Liver (tissue), 3 donors: ENCODE measurements at regions not wholly inside any gene's neighbourhood (a gene's known extent, or its start where the extent isn't known, plus 50 kb on each side); places are given as distances from the start of the nearest gene placed in this dataset.

Source experiments
- ATF3 ChIP-seq: IDR thresholded peaks from 2 replicates; pipeline ENCODE4 v1.6.1; 2016; ENCODE audit warnings: antibody characterized with exemption
- CTCF ChIP-seq: fragments of 150-350 bp; IDR thresholded peaks from 2 replicates; pipeline ENCODE4 v1.5.1; 2017; ENCODE audit warnings: improper control_type of control experiment, low read depth, low read length; ENCODE audit not compliant: missing input control
- GABPA ChIP-seq, 2 donors: IDR thresholded peaks in 1 of 2; conservative IDR thresholded peaks in 1 of 2; 2 replicates each; pipeline ENCODE4 v1.6.1; 2016; ENCODE audit warnings: antibody characterized with exemption in 2 of 2, mild to moderate bottlenecking in 1 of 2, moderate library complexity in 1 of 2
- JUND ChIP-seq, 2 donors: IDR thresholded peaks; 2 replicates each; pipeline ENCODE4 v1.6.1; 2016; ENCODE audit warnings: antibody characterized with exemption in 2 of 2
- MAX ChIP-seq: IDR thresholded peaks from 2 replicates; pipeline ENCODE4 v1.6.1; 2016; ENCODE audit warnings: antibody characterized with exemption
- REST ChIP-seq: IDR thresholded peaks from 2 replicates; pipeline ENCODE4 v1.6.1; 2016; ENCODE audit warnings: antibody characterized with exemption, mild to moderate bottlenecking
- SP1 ChIP-seq: IDR thresholded peaks from 2 replicates; pipeline ENCODE4 v1.6.1; 2018; ENCODE audit warnings: antibody characterized with exemption, mild to moderate bottlenecking
- YY1 ChIP-seq: IDR thresholded peaks from 2 replicates; pipeline ENCODE4 v1.6.1; 2016; ENCODE audit warnings: antibody characterized with exemption, mild to moderate bottlenecking
- ZBTB33 ChIP-seq: IDR thresholded peaks from 2 replicates; pipeline ENCODE4 v1.6.1; 2016; ENCODE audit warnings: antibody characterized with exemption
- donor health status: healthy.
- donor health status: healthy.

GRCh38 chr22:19599626-19600243 lies 75.5 kb upstream of the CLDN5 start:
- TF ChIP-seq CTCF (no peak), MAX (no peak), SP1 (no peak), JUND (IDR thresholded peaks at IDR 0.05) (no peak), REST (no peak), GABPA (IDR thresholded peaks at IDR 0.05 in 1 of 2, conservative IDR thresholded peaks at IDR 0.05 in 1 of 2) (no peak), ATF3 (no peak), ZBTB33 (no peak), YY1 (no peak)
